Stimulated activated naive CD8-positive, alpha-beta T cell treated with anti-CD3 and anti-CD28 coated beads, Interleukin-15, Interleukin-2, amounts not matched to agents 100 U/mL and 50 U/mL, for 24 hours (primary cell): ENCODE measurements at regions not wholly inside any gene's neighbourhood (a gene's known extent, or its start where the extent isn't known, plus 50 kb on each side); places are given as distances from the start of the nearest gene placed in this dataset.
A peak's percentile ranks its signal among the peaks of the same experiment; 100 is the strongest.
"Not testable (repeated sequence)": the region's sequence is repeated elsewhere in the genome, so short reads cannot be mapped to it uniquely, and the experiment has no call there.

Source experiments
- ATAC-seq: fragments of 150-1000 bp; cut with Tn5 transposase; one replicate; pipeline ENCODE4 v1.10.0; 2021
- DNase-seq: peaks from one replicate; pipeline ENCODE4 v3.0.0; 2021

- ATAC-seq: no peak
- DNase-seq: no peak
Measured at GRCh38 chr16:87132361-87133014, 184.7 kb downstream of the C16orf95 start.

GRCh38 chr16:87133112-87133850, 183.9 kb downstream of the C16orf95 start:
- ATAC-seq (no peak), DNase-seq (no peak)

GRCh38 chr16:87133966-87134627, 183.1 kb downstream of the C16orf95 start:
- DNase-seq (no peak), ATAC-seq (peak; percentile 20)

GRCh38 chr16:87134628-87134995, 182.6 kb downstream of the C16orf95 start:
- no peak for ATAC-seq
- DNase-seq: no peak

- no peak for DNase-seq
- ATAC-seq: no peak
Measured at GRCh38 chr16:87135246-87136030, 181.8 kb downstream of the C16orf95 start.

GRCh38 chr16:87138316-87138715, 178.9 kb downstream of the C16orf95 start:
- DNase-seq: no peak
- no peak for ATAC-seq

GRCh38 chr16:87138738-87139267, 178.4 kb downstream of the C16orf95 start:
- DNase-seq: no peak
- no peak for ATAC-seq

GRCh38 chr16:87140211-87141200, 176.7 kb downstream of the C16orf95 start:
- no peak for DNase-seq
- no peak for ATAC-seq

- no peak for ATAC-seq
- DNase-seq: no peak
Measured at GRCh38 chr16:87141402-87141801, 175.8 kb downstream of the C16orf95 start.

- DNase-seq (no peak), ATAC-seq (no peak)
Measured at GRCh38 chr16:87143661-87144121, 173.5 kb downstream of the C16orf95 start.

GRCh38 chr16:87144232-87144631, 173.0 kb downstream of the C16orf95 start:
- DNase-seq (no peak), ATAC-seq (no peak)

GRCh38 chr16:87145181-87146176, 171.7 kb downstream of the C16orf95 start:
- DNase-seq (no peak), ATAC-seq (peak; percentile 32)

GRCh38 chr16:87146676-87147075, 170.5 kb downstream of the C16orf95 start:
- no peak for ATAC-seq
- no peak for DNase-seq

GRCh38 chr16:87149051-87149450, 168.1 kb downstream of the C16orf95 start:
- DNase-seq: no peak
- no peak for ATAC-seq

- DNase-seq (no peak), ATAC-seq (no peak)
Measured at GRCh38 chr16:87150262-87150661, 166.9 kb downstream of the C16orf95 start.

GRCh38 chr16:87150681-87151280, 166.4 kb downstream of the C16orf95 start:
- no peak for DNase-seq
- no peak for ATAC-seq

- no peak for ATAC-seq
- no peak for DNase-seq
Measured at GRCh38 chr16:87152221-87152755, 164.9 kb downstream of the C16orf95 start.

GRCh38 chr16:87153326-87153725, 163.9 kb downstream of the C16orf95 start:
- ATAC-seq (no peak), DNase-seq (no peak)

- DNase-seq, ATAC-seq: not testable (repeated sequence)
Measured at GRCh38 chr16:87155315-87155714, 161.9 kb downstream of the C16orf95 start.
